Epithelial cell of esophagus (primary cell): ENCODE measurements at regions not wholly inside any gene's neighbourhood (a gene's known extent, or its start where the extent isn't known, plus 50 kb on each side); places are given as distances from the start of the nearest gene placed in this dataset.

ENCODE experiments used
- DNase-seq: peaks from one replicate; pipeline ENCODE4 v3.0.0; 2010; ENCODE audit warnings: low read depth
- H3K4me3 ChIP-seq: 2 replicates; pipeline ENCODE4 v1.5.1; 2011; ENCODE audit warnings: mild to moderate bottlenecking, low read length, control low read depth
- TF ChIP-seq, protein P1 (sequence below): IDR thresholded peaks from 2 replicates; pipeline ENCODE4 v1.5.1; 2011; ENCODE audit warnings: low read depth, mild to moderate bottlenecking, low read length, control low read depth, inconsistent platforms; ENCODE audit not compliant: insufficient read depth; ENCODE audit errors: missing control alignments

DNA sequence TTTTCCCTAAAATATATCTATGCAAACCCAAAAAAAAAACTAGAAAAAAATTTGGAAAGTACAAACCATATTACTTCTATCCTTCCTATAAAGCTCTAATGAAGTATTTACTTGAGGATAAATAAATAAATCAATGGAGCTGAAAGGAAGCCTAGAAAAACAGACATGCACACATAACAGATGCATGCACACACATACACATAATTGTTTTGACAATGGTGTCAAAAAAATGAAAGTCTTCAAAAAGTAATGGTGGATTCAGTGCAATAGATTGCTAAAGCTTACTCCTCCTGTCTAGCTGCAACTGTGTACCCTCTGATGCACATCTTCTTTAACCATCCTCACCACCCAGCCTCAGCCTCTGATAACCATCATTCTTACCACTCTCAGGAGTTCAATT lies 521.9 kb upstream of the RGS18 start:
- TF ChIP-seq, protein P1, sequence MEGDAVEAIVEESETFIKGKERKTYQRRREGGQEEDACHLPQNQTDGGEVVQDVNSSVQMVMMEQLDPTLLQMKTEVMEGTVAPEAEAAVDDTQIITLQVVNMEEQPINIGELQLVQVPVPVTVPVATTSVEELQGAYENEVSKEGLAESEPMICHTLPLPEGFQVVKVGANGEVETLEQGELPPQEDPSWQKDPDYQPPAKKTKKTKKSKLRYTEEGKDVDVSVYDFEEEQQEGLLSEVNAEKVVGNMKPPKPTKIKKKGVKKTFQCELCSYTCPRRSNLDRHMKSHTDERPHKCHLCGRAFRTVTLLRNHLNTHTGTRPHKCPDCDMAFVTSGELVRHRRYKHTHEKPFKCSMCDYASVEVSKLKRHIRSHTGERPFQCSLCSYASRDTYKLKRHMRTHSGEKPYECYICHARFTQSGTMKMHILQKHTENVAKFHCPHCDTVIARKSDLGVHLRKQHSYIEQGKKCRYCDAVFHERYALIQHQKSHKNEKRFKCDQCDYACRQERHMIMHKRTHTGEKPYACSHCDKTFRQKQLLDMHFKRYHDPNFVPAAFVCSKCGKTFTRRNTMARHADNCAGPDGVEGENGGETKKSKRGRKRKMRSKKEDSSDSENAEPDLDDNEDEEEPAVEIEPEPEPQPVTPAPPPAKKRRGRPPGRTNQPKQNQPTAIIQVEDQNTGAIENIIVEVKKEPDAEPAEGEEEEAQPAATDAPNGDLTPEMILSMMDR: no peak
- no peak for DNase-seq
- H3K4me3 ChIP-seq: no peak overlapping the region

DNA sequence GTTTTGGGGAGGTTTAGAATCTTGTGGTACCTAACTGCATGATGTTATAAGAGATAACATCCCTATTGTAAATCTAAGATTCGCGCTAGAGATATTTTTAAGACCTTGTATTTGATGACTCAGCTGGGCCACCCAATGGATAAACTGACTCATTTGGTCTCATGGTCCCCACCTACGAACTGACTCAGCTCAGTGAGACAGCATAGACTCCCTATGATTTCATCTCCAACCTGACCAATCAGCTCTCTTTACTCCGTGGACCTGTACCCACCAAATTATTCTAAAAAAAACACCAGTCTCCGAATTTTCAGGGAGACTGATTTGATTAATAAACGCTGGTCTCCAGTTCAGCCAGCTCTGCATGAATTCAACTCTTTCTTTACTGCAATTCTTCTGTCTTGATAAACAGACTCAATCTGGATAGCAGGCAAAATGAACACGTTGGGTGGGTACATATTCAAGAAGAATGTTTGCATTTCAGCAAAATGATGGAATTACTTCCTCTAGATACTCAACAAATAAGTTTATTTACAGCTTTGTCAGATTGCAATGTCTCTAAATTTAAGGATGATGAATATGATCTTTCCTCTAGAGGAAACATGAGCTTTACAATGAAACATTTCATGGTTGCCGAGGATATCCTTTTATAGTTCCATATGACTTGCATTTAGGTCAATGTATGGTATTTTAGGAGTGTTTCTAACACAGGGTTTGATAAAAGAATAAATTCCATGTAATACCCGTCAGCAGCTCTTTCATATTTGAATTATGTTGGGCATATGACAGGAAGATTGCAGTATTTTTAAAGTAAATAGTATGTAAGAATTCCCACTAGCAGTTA lies 516.6 kb upstream of the RGS18 start:
- TF ChIP-seq, protein P1: no peak
- H3K4me3 ChIP-seq: no peak overlapping the region
- peak; percentile 77 for DNase-seq

DNA sequence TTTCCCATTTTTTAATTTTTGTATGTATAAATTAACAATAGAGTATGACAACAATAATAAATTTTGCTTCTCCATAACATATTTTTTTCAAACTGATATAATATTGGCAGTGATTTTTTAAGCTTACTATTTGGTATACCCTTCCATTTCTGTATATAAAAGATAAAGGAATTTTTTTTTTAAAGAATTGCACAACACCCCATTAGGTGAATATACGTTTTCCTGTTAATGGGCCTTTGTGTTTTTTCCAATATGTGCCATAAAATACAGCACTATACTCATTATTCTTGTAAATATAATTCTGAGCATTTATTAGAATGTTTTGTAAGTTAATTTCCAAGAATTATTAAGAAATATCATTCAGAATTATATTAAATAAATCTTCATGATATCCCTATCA lies 515.2 kb upstream of the RGS18 start:
- no peak overlapping the region for H3K4me3 ChIP-seq
- TF ChIP-seq, protein P1: no peak
- no peak for DNase-seq

DNA sequence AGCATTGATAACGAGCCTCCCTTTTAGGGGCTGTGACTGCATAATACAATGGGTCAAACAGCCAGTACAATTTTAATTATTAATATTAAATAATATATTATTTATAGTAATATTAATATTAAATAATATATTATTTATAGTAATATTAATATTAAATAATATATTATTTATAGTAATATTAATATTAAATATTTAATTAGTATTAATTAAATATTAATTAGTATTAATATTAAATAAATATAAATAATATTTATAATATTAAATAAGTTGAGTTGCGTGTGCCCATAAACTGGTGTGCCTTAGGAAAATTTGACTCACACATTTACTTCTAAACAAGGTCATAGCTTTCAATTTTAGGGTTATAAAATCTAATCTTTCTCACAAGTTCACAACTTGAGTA lies 509.3 kb upstream of the RGS18 start:
- DNase-seq: no peak
- H3K4me3 ChIP-seq: no peak overlapping the region
- TF ChIP-seq, protein P1: no peak

DNA sequence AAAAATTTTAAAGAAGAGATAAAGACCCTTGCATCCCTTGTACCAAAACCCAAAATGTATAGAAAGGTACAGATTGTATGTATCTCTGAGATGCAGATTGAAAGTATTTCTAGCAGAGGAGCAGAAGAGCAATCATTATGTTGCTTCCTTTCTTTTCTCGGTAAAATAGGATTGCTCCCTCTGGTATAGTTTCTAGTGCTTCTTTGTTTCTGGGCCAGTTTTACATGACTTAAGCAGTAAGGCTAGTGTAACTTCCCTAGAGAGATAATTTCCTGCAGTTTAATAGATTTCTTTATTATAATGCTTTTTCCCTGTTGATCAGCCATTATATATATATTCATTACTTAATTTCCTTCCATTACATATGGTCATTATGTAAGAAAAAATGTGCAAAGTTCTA lies 496.2 kb upstream of the RGS18 start:
- TF ChIP-seq, protein P1: no peak
- no peak overlapping the region for H3K4me3 ChIP-seq
- no peak for DNase-seq

DNA sequence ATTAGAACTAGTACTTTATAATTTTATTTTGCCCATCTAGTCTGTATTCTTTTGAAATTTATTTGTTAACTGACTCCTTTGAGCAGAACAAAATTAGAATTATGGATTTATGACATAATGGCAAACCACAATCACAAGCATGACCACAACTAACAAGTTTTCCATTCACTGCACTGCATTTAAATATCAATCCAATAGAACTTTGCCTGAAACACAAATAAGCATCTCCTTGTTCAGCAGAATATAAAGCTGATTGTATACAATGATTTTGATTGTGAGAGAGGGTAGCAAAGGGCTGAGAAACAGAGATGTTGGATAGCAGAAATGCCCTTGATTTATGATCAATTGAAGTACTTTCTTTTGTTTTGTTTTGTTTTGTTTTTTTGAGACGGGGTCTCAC lies 495.5 kb upstream of the RGS18 start:
- TF ChIP-seq, protein P1: no peak
- DNase-seq: no peak
- H3K4me3 ChIP-seq: no peak overlapping the region

DNA sequence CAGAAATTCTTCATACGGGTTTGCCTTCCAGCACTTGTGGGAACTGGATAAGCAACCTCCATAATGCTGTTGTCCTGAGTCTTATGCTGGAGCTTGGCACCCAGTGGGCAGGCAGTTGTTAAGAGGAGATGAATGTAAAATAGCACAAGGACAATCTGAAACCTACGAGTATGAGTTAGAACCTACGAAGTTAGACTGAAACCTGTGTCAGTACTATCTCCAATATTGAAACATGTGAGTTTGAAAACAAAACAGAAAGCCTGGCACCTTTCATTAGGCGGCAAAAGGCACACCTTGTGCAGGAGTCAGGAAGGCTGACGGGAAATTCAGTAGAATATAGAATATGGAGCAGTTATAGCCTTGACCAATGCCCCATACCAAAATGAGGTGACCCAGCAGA lies 489.7 kb upstream of the RGS18 start:
- H3K4me3 ChIP-seq: no peak overlapping the region
- TF ChIP-seq, protein P1: no peak
- no peak for DNase-seq
